Activated naive CD4-positive, alpha-beta T cell treated with anti-CD3 and anti-CD28 coated beads, Interleukin-2, amount 50 U/mL, for 24 hours (primary cell): ENCODE measurements at regions not wholly inside any gene's neighbourhood (a gene's known extent, or its start where the extent isn't known, plus 50 kb on each side); places are given as distances from the start of the nearest gene placed in this dataset.
A peak's percentile ranks its signal among the peaks of the same experiment; 100 is the strongest.

Source experiments
- H3K27ac Mint-ChIP-seq: one replicate; pipeline ENCODE4 v1.8.0; 2021; ENCODE audit warnings: mild to moderate bottlenecking, mixed read lengths
- H3K27me3 Mint-ChIP-seq: one replicate; pipeline ENCODE4 v1.8.0; 2021; ENCODE audit warnings: mixed read lengths
- H3K36me3 Mint-ChIP-seq: one replicate; pipeline ENCODE4 v1.8.0; 2021; ENCODE audit warnings: mixed read lengths
- H3K4me1 Mint-ChIP-seq: one replicate; pipeline ENCODE4 v1.8.0; 2021; ENCODE audit warnings: mixed read lengths
- H3K4me3 Mint-ChIP-seq: one replicate; pipeline ENCODE4 v1.8.0; 2021; ENCODE audit warnings: mild to moderate bottlenecking, mixed read lengths
- H3K9me3 Mint-ChIP-seq: one replicate; pipeline ENCODE4 v1.8.0; 2021; ENCODE audit warnings: mixed read lengths

DNA sequence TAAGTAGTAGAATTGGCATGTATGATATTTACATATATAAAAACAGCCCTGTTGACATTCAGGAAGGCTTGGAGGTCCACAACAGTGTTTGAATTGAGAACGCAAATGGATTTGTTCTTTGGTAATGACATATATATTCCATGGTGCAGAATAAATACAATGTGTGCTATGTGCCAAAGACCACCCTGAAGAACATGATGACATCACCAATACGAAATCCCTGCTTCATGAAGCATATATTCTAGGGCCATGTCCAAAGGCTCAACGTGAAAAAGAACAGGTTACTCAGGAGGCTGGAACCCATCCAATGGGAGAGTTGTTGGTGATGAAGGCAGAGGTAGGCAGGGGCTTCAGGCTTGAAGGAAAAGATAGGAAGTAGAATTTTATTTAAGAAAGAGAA is 423.9 kb upstream of the MAF start:
- no peaks in the 10 kb centered on the region for H3K9me3 Mint-ChIP-seq
- peak overlapping the region; percentile 66 for H3K27ac Mint-ChIP-seq
- peaks cover 4% of the 10 kb centered on the region for H3K27me3 Mint-ChIP-seq
- no peaks in the 10 kb centered on the region for H3K36me3 Mint-ChIP-seq
- no peak overlapping the region for H3K4me3 Mint-ChIP-seq
- peaks cover 7% of the 10 kb centered on the region for H3K4me1 Mint-ChIP-seq

DNA sequence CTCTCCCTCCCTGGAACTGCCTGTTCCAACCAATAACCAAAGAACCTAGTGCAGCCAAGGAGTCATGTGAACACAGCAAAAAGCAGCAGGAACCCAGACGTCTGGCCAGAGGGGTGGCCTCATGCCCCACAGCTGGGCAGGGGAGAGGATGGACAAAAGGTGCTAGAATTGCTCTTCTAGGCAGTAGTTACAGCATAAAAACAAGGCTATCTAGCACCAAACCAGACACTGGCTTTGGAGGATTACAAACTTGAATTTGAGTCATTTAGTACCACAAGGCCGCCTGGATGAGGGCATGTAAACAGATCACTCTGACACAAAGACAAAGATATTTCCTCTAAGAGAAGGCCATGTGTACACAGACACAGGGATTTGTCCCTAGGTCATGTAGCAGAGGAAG is 423.3 kb upstream of the MAF start:
- H3K36me3 Mint-ChIP-seq, result no peaks in the 10 kb centered on the region
- peaks cover 4% of the 10 kb centered on the region for H3K27me3 Mint-ChIP-seq
- H3K4me1 Mint-ChIP-seq, result peaks cover 7% of the 10 kb centered on the region
- no peak overlapping the region for H3K4me3 Mint-ChIP-seq
- no peak overlapping the region for H3K27ac Mint-ChIP-seq
- no peaks in the 10 kb centered on the region for H3K9me3 Mint-ChIP-seq

DNA sequence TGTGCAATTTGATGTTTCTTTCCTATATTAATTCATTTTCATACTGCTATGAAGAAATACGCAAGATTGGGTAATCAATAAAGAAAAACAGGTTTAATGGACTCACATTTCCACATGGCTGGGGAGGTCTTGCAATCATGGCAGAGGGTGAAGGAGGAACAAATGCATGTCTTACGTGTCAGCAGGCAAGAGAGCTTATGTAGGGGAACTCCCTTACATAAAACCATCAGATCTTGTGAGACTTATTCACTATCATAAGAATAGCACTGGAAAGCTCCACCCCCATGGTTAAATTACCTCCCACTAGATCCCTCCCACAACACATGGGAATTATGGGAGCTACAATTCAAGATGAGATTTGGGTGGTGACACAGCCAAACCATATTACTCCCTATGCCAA is 418.9 kb upstream of the MAF start:
- Mint-ChIP-seq H3K9me3 (no peaks in the 10 kb centered on the region), H3K27ac (no peak overlapping the region), H3K4me3 (no peak overlapping the region), H3K4me1 (no peaks in the 10 kb centered on the region), H3K36me3 (no peaks in the 10 kb centered on the region), H3K27me3 (no peaks in the 10 kb centered on the region)

DNA sequence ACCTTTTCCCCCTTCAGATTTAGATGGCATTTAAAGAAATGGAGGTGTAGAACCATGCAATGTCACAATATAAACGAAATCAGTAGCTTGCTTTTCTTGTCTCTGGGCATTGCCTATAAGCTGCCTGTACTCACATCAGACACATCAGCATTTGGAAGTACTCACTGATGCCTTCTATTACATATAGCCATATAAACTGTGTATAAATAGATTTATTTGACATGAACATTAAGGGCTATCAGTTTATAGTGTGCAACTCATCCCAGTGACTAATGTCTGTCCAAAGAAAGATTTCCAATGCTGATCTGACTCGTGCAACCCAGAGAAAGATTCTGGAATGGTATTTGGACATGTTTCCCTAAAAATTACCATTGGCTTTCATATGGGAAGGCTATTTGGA is 417.9 kb upstream of the MAF start:
- H3K36me3 Mint-ChIP-seq, result no peaks in the 10 kb centered on the region
- H3K27ac Mint-ChIP-seq, result no peak overlapping the region
- no peaks in the 10 kb centered on the region for H3K9me3 Mint-ChIP-seq
- no peaks in the 10 kb centered on the region for H3K4me1 Mint-ChIP-seq
- H3K27me3 Mint-ChIP-seq, result no peaks in the 10 kb centered on the region
- no peak overlapping the region for H3K4me3 Mint-ChIP-seq

DNA sequence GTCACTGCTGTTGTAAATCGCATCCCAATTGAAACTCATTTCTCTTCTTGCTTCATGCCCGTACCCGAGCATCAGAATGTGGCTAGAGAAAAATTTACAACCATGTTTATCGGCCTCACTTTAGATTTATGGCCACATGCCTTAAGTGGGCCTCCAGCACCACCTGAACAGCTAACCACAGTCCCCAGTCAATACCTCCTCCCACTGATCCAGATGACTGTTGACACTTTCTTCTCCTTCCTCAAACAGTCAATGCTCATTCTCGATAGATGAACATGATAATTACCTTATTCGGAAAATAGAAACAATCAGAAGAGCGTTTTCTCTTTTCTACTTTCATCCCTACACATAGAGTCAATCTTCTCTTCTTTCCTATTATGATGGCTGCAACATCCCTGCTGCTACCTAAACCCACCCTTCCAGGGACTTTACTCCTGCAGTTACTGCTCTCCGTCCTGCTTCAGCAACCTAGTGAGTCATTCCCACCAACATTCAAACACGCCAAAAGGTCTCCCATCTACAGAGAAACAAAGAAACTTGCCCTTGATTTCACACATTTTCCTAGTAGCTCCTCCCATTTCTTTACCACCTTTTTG is 416.3 kb upstream of the MAF start:
- Mint-ChIP-seq H3K9me3 (no peaks in the 10 kb centered on the region), H3K27ac (no peak overlapping the region), H3K4me3 (no peak overlapping the region), H3K4me1 (no peaks in the 10 kb centered on the region), H3K36me3 (no peaks in the 10 kb centered on the region), H3K27me3 (no peaks in the 10 kb centered on the region)

DNA sequence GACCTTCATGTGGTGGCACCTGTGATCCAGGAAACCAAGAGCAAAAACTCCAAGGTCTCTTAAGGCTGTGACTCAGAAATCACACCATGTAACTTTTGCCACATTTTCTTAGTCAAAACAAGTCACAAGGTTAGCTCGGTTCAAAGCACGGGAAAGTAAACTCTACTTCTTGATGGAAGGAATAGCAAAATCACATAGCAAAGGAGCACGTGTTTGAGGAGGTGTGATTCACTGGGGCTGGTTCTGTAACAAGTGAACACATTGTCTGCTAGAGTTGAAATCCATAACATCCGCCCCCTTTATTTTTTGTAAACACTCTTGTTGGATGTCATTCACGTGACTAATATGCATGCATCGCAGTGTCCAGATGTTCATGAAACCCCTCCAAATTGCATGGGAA is 415.0 kb upstream of the MAF start:
- Mint-ChIP-seq H3K27ac (no peak overlapping the region), H3K4me1 (no peaks in the 10 kb centered on the region), H3K36me3 (no peaks in the 10 kb centered on the region)

DNA sequence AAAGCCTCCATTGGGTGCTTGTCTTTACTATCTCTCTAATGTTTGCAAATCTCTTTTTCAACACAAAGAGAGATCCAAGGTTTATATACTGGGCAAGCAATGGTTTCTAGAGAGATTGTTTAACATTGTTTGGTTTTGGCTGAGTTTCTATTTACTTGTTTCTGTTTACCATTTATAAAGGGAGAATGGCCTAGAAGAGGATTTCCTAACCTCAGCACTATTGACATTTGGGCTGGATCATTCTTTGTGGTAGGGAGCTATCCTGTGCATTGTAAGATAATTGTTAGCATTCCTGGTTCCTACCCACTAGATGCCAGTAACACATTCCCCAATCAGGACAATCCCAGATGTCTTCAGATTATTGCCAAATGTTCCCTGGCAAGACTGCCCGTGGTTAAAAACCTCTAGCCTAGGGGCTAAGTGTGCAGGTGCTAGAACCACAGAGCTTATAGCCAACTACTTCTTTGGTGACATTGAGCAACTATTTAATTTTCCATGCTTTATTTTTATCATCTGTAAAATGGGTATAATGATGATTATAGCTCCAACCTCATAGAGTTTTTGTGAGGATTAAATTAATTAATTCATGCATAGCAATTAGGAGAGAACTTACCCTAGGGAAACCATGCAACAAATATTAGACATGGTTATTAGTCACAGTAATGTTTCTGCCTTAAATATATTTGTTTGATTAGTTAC is 413.9 kb upstream of the MAF start:
- no peaks in the 10 kb centered on the region for H3K36me3 Mint-ChIP-seq
- H3K4me3 Mint-ChIP-seq, result no peak overlapping the region
- H3K27me3 Mint-ChIP-seq, result no peaks in the 10 kb centered on the region
- H3K9me3 Mint-ChIP-seq, result no peaks in the 10 kb centered on the region
- H3K27ac Mint-ChIP-seq, result no peak overlapping the region
- H3K4me1 Mint-ChIP-seq, result no peaks in the 10 kb centered on the region

More for the DNA sequence above, 415.0 kb upstream of the MAF start:
- Mint-ChIP-seq H3K27me3 (no peaks in the 10 kb centered on the region), H3K4me3 (no peak overlapping the region), H3K9me3 (no peaks in the 10 kb centered on the region)

DNA sequence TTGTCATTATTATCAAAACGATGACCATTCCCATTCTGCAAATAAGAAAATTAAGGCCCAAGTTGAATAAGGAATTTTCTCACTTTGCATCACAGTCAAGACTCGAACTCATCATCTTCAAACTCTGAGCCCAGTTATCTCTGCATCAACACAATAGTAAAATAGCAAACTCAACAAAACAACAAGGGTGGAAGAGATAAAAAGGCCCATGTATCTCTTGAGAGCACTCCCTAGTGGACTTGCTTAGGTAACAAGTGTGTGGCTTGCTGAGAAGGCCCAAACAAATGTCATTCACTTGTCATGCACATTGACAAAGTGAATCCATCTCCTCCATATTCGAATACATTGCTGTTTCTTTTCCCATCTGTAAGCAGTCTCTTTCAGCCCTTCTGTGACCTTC is 412.0 kb upstream of the MAF start:
- no peak overlapping the region for H3K4me3 Mint-ChIP-seq
- H3K9me3 Mint-ChIP-seq, result no peaks in the 10 kb centered on the region
- no peaks in the 10 kb centered on the region for H3K27me3 Mint-ChIP-seq
- H3K27ac Mint-ChIP-seq, result no peak overlapping the region
- no peaks in the 10 kb centered on the region for H3K36me3 Mint-ChIP-seq
- no peaks in the 10 kb centered on the region for H3K4me1 Mint-ChIP-seq

DNA sequence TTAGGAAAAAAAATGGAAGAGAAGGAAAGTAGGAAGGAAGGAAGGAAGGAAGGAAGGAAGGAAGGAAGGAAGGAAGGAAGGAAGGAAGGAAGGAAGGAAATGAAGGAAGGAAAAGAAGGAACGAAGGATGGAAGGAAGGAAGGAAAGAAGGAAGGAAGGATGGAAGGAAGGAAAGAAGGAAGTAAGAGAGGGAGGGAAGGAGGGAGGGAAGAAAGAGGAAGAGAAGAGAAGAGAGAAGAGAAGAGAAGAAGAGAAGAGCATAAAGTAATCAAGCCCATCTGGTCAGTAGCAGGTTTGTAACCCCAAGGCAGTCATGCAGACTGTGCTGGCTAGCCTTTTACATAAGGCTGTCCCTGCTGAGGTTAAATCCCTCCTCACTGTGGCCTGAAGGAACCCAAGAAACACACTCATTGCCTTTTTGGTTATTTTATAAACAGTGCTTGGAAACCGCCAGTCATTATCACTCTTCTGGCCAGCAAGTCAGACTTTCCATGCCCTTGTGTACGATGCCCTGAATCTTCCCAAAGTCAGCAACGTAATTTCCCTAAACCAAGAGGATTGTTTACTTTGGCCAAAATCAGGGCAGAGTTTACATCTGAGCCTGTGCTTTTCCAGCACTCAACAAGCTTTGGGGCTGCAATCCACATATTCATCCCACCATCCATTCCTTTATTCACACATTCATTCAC is 409.6 kb upstream of the MAF start:
- H3K4me1 Mint-ChIP-seq, result no peaks in the 10 kb centered on the region
- H3K36me3 Mint-ChIP-seq, result no peaks in the 10 kb centered on the region
- H3K27me3 Mint-ChIP-seq, result no peaks in the 10 kb centered on the region
- H3K9me3 Mint-ChIP-seq, result no peaks in the 10 kb centered on the region
- peak overlapping the region; percentile 7 for H3K27ac Mint-ChIP-seq
- no peak overlapping the region for H3K4me3 Mint-ChIP-seq

DNA sequence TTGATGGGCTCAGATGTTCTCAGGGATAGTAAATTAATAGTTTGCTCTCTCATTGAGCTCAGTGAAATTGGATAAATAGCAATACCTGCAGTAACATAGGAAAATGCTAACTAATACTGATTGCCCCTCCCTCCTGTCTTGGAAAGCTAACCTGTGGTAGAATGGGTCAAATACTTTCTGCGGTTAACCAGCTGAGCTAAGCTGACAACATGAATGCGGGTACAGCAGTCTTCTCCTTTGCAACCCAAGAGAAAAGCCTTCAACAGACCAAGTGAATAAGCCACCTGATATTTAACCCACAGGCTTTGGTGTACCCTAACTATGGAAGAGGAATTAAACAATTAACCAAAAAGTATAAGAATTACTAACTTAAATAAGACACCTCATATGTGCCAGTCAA is 408.3 kb upstream of the MAF start:
- no peak overlapping the region for H3K4me3 Mint-ChIP-seq
- no peak overlapping the region for H3K27ac Mint-ChIP-seq
- no peaks in the 10 kb centered on the region for H3K36me3 Mint-ChIP-seq
- no peaks in the 10 kb centered on the region for H3K4me1 Mint-ChIP-seq
- H3K27me3 Mint-ChIP-seq, result no peaks in the 10 kb centered on the region
- peaks cover 5% of the 10 kb centered on the region for H3K9me3 Mint-ChIP-seq

DNA sequence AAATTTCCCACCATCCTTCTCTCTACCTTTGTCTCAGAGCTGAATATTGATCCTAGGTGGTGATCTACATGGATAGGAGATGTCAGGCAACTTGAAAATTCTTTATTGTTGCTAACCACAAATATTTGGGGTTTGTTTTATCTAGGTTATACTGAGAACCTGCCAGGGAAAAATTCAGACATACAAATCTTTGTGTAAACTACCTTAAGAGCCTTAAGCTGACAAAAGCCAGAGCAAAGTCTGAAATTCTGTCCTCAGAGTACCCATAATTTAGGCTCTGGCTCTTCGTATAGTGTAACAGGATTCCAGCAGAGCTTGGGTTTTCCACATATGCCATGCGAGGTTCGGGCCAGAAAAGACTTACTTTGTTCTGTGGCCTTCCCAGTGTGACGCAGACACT is 406.7 kb upstream of the MAF start:
- Mint-ChIP-seq H3K36me3 (no peaks in the 10 kb centered on the region), H3K27ac (no peak overlapping the region), H3K27me3 (no peaks in the 10 kb centered on the region), H3K4me3 (no peak overlapping the region), H3K4me1 (no peaks in the 10 kb centered on the region), H3K9me3 (peaks cover 9% of the 10 kb centered on the region)

DNA sequence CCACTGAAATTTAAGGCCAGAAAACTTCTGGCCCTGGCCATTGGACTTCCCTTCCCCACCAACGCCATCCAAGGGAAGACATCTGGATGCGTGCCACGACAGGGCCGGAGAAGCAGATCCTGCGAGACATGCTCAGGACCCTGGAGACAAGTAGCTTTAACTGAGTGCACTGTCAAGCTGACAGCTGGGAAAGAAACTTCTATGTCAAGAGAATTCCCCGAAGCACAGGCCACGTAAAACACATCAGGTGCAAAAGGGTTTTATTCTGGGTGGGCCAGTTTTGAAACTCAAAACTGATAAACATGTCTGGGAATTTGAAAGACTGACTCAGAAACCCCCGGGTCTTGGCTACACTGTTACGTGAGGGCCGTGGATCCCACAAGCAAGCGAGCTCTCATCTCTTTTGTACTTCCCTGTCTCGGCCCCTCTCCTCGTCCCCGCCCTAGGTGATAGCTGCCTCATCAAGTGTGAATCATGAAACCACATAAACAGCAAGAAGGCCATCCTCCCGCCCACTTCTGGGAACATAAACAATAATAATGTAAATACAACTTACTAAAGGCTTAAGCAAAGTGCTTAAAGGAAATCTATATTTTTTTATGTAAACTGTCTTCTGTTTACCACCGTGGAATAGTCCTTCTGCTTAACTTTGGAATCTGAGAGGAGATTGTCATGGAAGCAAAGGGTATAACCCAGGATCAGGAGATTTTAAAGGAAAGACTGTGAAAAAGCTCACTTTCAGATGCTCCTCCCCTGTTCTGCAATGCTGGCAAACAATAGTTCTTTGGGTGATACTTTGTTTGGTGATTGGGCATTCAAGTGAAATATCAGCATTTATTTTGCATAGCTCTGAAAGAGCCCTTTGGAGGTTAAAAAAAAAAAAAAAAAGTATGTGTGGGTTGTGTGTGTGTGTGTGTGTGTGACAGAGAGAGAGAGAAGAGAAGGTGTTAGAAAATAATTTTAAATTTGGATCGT is 406.0 kb upstream of the MAF start:
- H3K27me3 Mint-ChIP-seq, result no peaks in the 10 kb centered on the region
- H3K4me1 Mint-ChIP-seq, result no peaks in the 10 kb centered on the region
- no peak overlapping the region for H3K27ac Mint-ChIP-seq
- H3K36me3 Mint-ChIP-seq, result no peaks in the 10 kb centered on the region
- peaks cover 9% of the 10 kb centered on the region for H3K9me3 Mint-ChIP-seq
- no peak overlapping the region for H3K4me3 Mint-ChIP-seq

DNA sequence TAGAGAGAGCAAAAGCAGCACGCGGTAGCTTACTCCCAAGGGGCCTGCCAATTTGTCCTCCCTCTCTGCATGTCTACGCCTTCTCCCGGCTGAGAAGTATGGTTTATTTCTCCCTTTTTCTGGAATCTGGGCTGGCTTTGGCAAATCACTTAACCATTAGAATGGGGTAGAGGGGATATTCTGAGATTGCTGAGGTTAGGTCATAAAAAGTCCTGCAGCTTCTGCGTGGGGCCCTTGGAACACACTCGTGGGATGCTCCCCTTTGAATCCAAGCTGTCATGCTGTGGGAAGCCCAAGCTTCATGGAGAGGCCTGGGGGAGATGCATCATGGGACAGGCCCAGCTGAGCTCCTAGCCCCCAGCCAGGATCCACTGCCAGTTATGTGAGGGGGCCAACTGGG is 403.6 kb upstream of the MAF start:
- Mint-ChIP-seq H3K4me1 (no peaks in the 10 kb centered on the region), H3K27me3 (no peaks in the 10 kb centered on the region), H3K9me3 (peaks cover 9% of the 10 kb centered on the region), H3K36me3 (no peaks in the 10 kb centered on the region), H3K27ac (no peak overlapping the region), H3K4me3 (no peak overlapping the region)

DNA sequence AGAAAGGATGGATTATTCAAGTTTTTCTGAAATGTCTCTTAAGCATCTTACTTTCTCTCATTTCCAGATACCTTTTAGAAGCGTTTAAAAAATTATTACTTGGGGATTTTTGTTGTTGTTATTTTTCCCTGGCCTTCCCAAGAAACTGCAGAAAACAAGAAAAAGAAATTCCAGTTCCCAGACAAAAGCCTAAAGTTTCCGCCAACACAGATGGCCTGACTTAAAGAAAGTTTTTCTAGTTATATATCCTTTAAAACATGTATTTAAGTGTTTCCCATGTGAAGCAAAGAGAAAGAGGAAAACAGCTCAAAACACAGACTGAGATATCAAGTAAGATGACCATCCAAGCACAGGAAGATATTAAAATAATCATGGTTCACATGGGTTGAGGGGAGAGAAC is 401.7 kb upstream of the MAF start:
- Mint-ChIP-seq H3K9me3 (peaks cover 9% of the 10 kb centered on the region), H3K4me3 (no peak overlapping the region), H3K36me3 (no peaks in the 10 kb centered on the region), H3K27ac (no peak overlapping the region), H3K27me3 (no peaks in the 10 kb centered on the region), H3K4me1 (no peaks in the 10 kb centered on the region)

DNA sequence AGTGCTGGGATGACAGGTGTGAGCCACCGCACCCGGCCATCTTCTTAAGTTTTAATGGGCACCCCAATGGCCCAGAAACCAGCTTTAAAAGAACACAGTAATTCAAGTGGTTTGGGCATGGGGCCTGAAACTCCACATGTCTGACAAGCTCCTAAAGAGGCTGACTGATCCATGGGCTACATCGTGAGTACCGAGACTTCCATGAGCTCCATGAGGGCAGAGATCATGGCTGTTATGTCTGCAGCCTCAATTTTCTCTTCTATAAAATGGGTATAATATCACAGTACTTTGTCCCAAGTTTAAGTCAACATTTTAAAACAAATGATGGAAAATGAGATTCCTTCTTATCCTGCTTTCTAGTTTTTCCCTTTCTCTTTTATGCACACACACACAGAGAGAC is 397.6 kb upstream of the MAF start:
- H3K4me3 Mint-ChIP-seq, result no peak overlapping the region
- H3K27ac Mint-ChIP-seq, result no peak overlapping the region
- H3K4me1 Mint-ChIP-seq, result no peaks in the 10 kb centered on the region
- H3K27me3 Mint-ChIP-seq, result no peaks in the 10 kb centered on the region
- H3K36me3 Mint-ChIP-seq, result no peaks in the 10 kb centered on the region
- no peaks in the 10 kb centered on the region for H3K9me3 Mint-ChIP-seq

DNA sequence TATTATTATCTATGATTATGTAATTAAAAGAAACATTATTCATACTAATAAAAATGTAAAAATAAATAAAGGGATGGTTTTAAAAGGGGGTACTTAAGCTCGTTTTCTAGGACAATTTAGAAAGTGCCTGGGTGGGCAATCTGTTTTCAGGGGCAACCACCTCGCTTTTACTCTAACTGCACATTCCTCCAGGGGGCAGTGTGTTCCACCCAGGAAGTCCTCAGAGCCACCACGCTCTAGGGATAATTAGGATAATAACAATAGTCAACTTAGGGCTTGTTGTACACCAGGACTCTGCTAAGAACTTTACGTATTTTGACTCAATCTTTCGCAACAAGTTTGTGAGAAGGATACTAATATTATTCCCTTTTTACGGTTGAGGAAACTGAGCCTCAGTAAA is 396.7 kb upstream of the MAF start:
- Mint-ChIP-seq H3K27me3 (no peaks in the 10 kb centered on the region), H3K9me3 (no peaks in the 10 kb centered on the region), H3K4me1 (no peaks in the 10 kb centered on the region), H3K27ac (no peak overlapping the region), H3K36me3 (no peaks in the 10 kb centered on the region), H3K4me3 (no peak overlapping the region)
